Karpas-422 (cell line): ENCODE measurements at regions not wholly inside any gene's neighbourhood (a gene's known extent, or its start where the extent isn't known, plus 50 kb on each side); places are given as distances from the start of the nearest gene placed in this dataset.
"Not testable (repeated sequence)": the region's sequence is repeated elsewhere in the genome, so short reads cannot be mapped to it uniquely, and the experiment has no call there.

Source experiments
- DNase-seq: peaks from one replicate; pipeline ENCODE4 v3.0.0-alpha.2; 2015
- H2AFZ ChIP-seq: fragments of 200-600 bp; sonication (generic); 2 replicates; pipeline ENCODE4 v1.6.1; 2014; ENCODE audit warnings: antibody characterized with exemption, low read length, mixed read lengths
- H3K27ac ChIP-seq: fragments of 200-600 bp; sonication (generic); 2 replicates; pipeline ENCODE4 v1.5.1; 2014; ENCODE audit warnings: mild to moderate bottlenecking, low read length, moderate library complexity
- H3K27me3 ChIP-seq: fragments of 200-600 bp; sonication (generic); 2 replicates; pipeline ENCODE4 v1.6.1; 2014; ENCODE audit warnings: low read length, mixed read lengths
- H3K36me3 ChIP-seq: fragments of 200-600 bp; sonication (generic); 2 replicates; pipeline ENCODE4 v1.6.1; 2014; ENCODE audit warnings: low read length, mixed read lengths; ENCODE audit not compliant: insufficient read depth
- H3K4me1 ChIP-seq: fragments of 200-600 bp; sonication (generic); 2 replicates; pipeline ENCODE4 v1.6.1; 2014; ENCODE audit warnings: mild to moderate bottlenecking, low read length, mixed read lengths
- H3K4me2 ChIP-seq: fragments of 200-600 bp; sonication (generic); 2 replicates; pipeline ENCODE4 v1.6.1; 2014; ENCODE audit warnings: low read length, low read depth, mild to moderate bottlenecking; ENCODE audit not compliant: poor library complexity, severe bottlenecking
- H3K4me3 ChIP-seq: fragments of 200-600 bp; sonication (generic); 2 replicates; pipeline ENCODE4 v1.5.1; 2014; ENCODE audit warnings: mild to moderate bottlenecking, antibody characterized with exemption, low read length, mixed read lengths
- H3K79me2 ChIP-seq: fragments of 200-600 bp; sonication (generic); 2 replicates; pipeline ENCODE4 v1.6.1; 2014; ENCODE audit warnings: mild to moderate bottlenecking, low read length, mixed read lengths
- H3K9ac ChIP-seq: fragments of 200-600 bp; sonication (generic); 2 replicates; pipeline ENCODE4 v1.6.0; 2014; ENCODE audit warnings: low read length
- H3K9me2 ChIP-seq: fragments of 200-600 bp; sonication (generic), shearing (Covaris generic); replicated peaks from 2 replicates; pipeline ENCODE4 v1.6.0; 2014; ENCODE audit warnings: mild to moderate bottlenecking, low read length, moderate library complexity; ENCODE audit not compliant: insufficient read depth
- H3K9me3 ChIP-seq: fragments of 300-700, 200-600 bp; sonication (generic); 2 replicates; pipeline ENCODE4 v1.6.1; 2014; ENCODE audit warnings: low read length, mixed read lengths
- H4K20me1 ChIP-seq: fragments of 200-600 bp; sonication (generic); 2 replicates; pipeline ENCODE4 v1.6.1; 2014; ENCODE audit warnings: mild to moderate bottlenecking, antibody characterized with exemption, low read length, low read depth; ENCODE audit not compliant: insufficient read depth

- no peaks in the 10 kb centered on the region for H4K20me1 ChIP-seq
- H3K27me3 ChIP-seq, result no peaks in the 10 kb centered on the region
- no peaks in the 10 kb centered on the region for H3K36me3 ChIP-seq
Observed at GRCh38 chr7:115631782-115632181, 398.8 kb downstream of the TFEC start.

GRCh38 chr7:115630049-115630448 is 400.5 kb downstream of the TFEC start:
- H3K36me3 ChIP-seq, result no peaks in the 10 kb centered on the region
- H3K4me2 ChIP-seq, result no peak overlapping the region
- H3K4me1 ChIP-seq, result no peaks in the 10 kb centered on the region
- no peak for DNase-seq
- no peak overlapping the region for H2AFZ ChIP-seq
- no peak overlapping the region for H3K4me3 ChIP-seq
- H3K9me3 ChIP-seq, result peaks cover 23% of the 10 kb centered on the region
- H3K9me2 ChIP-seq, result 0 out of 2 replicates have a peak, but pooled peaks cover 3% of the 10 kb centered on the region
- H3K9ac ChIP-seq, result no peak overlapping the region
- H3K79me2 ChIP-seq, result no peaks in the 10 kb centered on the region
- no peaks in the 10 kb centered on the region for H3K27me3 ChIP-seq
- no peaks in the 10 kb centered on the region for H4K20me1 ChIP-seq
- no peak overlapping the region for H3K27ac ChIP-seq

More at GRCh38 chr7:115631782-115632181, 398.8 kb downstream of the TFEC start:
- Histone ChIP-seq H3K4me2 (no peak overlapping the region), H3K9me3 (peaks cover 13% of the 10 kb centered on the region), H3K9ac (no peak overlapping the region), H3K79me2 (no peaks in the 10 kb centered on the region), H3K27ac (no peak overlapping the region), H3K9me2 (0 out of 2 replicates have a peak, but pooled peaks cover 3% of the 10 kb centered on the region), H2AFZ (no peak overlapping the region), H3K4me3 (no peak overlapping the region), H3K4me1 (no peaks in the 10 kb centered on the region)
- no peak for DNase-seq

GRCh38 chr7:115618676-115619075 is 411.9 kb downstream of the TFEC start:
- H3K4me1 ChIP-seq, result no peaks in the 10 kb centered on the region
- no peak overlapping the region for H3K4me2 ChIP-seq
- no peak overlapping the region for H3K27ac ChIP-seq
- H3K79me2 ChIP-seq, result no peaks in the 10 kb centered on the region
- peaks cover 22% of the 10 kb centered on the region for H3K9me3 ChIP-seq
- H3K27me3 ChIP-seq, result no peaks in the 10 kb centered on the region
- no peaks in the 10 kb centered on the region for H4K20me1 ChIP-seq
- H3K36me3 ChIP-seq, result no peaks in the 10 kb centered on the region
- no peak overlapping the region for H3K9ac ChIP-seq
- no peak for DNase-seq
- no peak overlapping the region for H3K4me3 ChIP-seq
- no peaks in the 10 kb centered on the region for H3K9me2 ChIP-seq
- H2AFZ ChIP-seq, result no peak overlapping the region

- H3K9me3 ChIP-seq, result peaks cover 21% of the 10 kb centered on the region
Observed at GRCh38 chr7:115613836-115614235, 416.7 kb downstream of the TFEC start.

GRCh38 chr7:115603416-115603815 is 427.1 kb downstream of the TFEC start:
- Histone ChIP-seq H3K4me1 (no peaks in the 10 kb centered on the region), H3K9me3 (peaks cover 8% of the 10 kb centered on the region), H3K36me3 (no peaks in the 10 kb centered on the region), H4K20me1 (no peaks in the 10 kb centered on the region), H3K4me3 (no peak overlapping the region), H2AFZ (no peak overlapping the region), H3K27me3 (no peaks in the 10 kb centered on the region), H3K27ac (no peak overlapping the region), H3K79me2 (no peaks in the 10 kb centered on the region), H3K9ac (no peak overlapping the region), H3K4me2 (no peak overlapping the region), H3K9me2 (no peaks in the 10 kb centered on the region)
- DNase-seq, result no peak

More at GRCh38 chr7:115613836-115614235, 416.7 kb downstream of the TFEC start:
- H3K9me2 ChIP-seq, result no peaks in the 10 kb centered on the region
- no peak overlapping the region for H3K9ac ChIP-seq
- H3K79me2 ChIP-seq, result no peaks in the 10 kb centered on the region
- H3K27ac ChIP-seq, result no peak overlapping the region
- H3K27me3 ChIP-seq, result no peaks in the 10 kb centered on the region
- H3K36me3 ChIP-seq, result no peaks in the 10 kb centered on the region
- no peak overlapping the region for H2AFZ ChIP-seq
- DNase-seq, result no peak
- H3K4me2 ChIP-seq, result no peak overlapping the region
- no peak overlapping the region for H3K4me3 ChIP-seq
- no peaks in the 10 kb centered on the region for H3K4me1 ChIP-seq
- no peaks in the 10 kb centered on the region for H4K20me1 ChIP-seq

GRCh38 chr7:115600207-115600606 is 430.4 kb downstream of the TFEC start:
- Histone ChIP-seq H3K9ac (no peak overlapping the region), H3K4me2 (no peak overlapping the region), H2AFZ (no peak overlapping the region), H3K27ac (no peak overlapping the region), H3K9me2 (no peaks in the 10 kb centered on the region), H3K79me2 (no peaks in the 10 kb centered on the region), H3K9me3 (peaks cover 8% of the 10 kb centered on the region), H3K4me3 (no peak overlapping the region), H4K20me1 (no peaks in the 10 kb centered on the region), H3K4me1 (no peaks in the 10 kb centered on the region), H3K36me3 (no peaks in the 10 kb centered on the region), H3K27me3 (no peaks in the 10 kb centered on the region)
- DNase-seq, result no peak

GRCh38 chr7:115599184-115599583 is 431.4 kb downstream of the TFEC start:
- H4K20me1 ChIP-seq, H3K9ac ChIP-seq: not testable (repeated sequence)

GRCh38 chr7:115597220-115597619 is 433.3 kb downstream of the TFEC start:
- not testable (repeated sequence) for H3K36me3 ChIP-seq, H4K20me1 ChIP-seq, H3K4me1 ChIP-seq, DNase-seq, H3K79me2 ChIP-seq, H3K9ac ChIP-seq, H3K27ac ChIP-seq, H2AFZ ChIP-seq, H3K4me3 ChIP-seq, H3K27me3 ChIP-seq, H3K4me2 ChIP-seq, H3K9me3 ChIP-seq, H3K9me2 ChIP-seq

More at GRCh38 chr7:115599184-115599583, 431.4 kb downstream of the TFEC start:
- H3K27me3 ChIP-seq, H3K36me3 ChIP-seq, H3K27ac ChIP-seq, DNase-seq, H3K9me2 ChIP-seq, H3K79me2 ChIP-seq, H3K4me1 ChIP-seq, H3K4me3 ChIP-seq, H3K9me3 ChIP-seq, H3K4me2 ChIP-seq, H2AFZ ChIP-seq: not testable (repeated sequence)

- Histone ChIP-seq H2AFZ (no peak overlapping the region), H3K36me3 (no peaks in the 10 kb centered on the region), H3K9ac (no peak overlapping the region), H3K27me3 (no peaks in the 10 kb centered on the region), H3K9me3 (peaks cover 12% of the 10 kb centered on the region), H3K27ac (no peak overlapping the region), H3K4me3 (no peak overlapping the region), H4K20me1 (no peaks in the 10 kb centered on the region), H3K79me2 (no peaks in the 10 kb centered on the region), H3K4me2 (no peak overlapping the region), H3K9me2 (no peaks in the 10 kb centered on the region), H3K4me1 (no peaks in the 10 kb centered on the region)
- DNase-seq, result no peak
Observed at GRCh38 chr7:115593111-115593510, 437.5 kb downstream of the TFEC start.
